SK-N-SH (cell line): ENCODE measurements at regions not wholly inside any gene's neighbourhood (a gene's known extent, or its start where the extent isn't known, plus 50 kb on each side); places are given as distances from the start of the nearest gene placed in this dataset.

Experiments
- EP300 ChIP-seq, 2 experiments: IDR thresholded peaks; 2 replicates each; pipeline versions ENCODE4 v1.4.0 to v1.6.1; 2012; ENCODE audit warnings: borderline replicate concordance in 1 of 2, low read depth in 1 of 2, low read length in 1 of 2
- YY1 ChIP-seq: IDR thresholded peaks from 2 replicates; pipeline ENCODE4 v1.4.0; 2012; ENCODE audit warnings: low read depth, mild to moderate bottlenecking
- TF ChIP-seq, protein P1 (sequence below): fragments of 200-600 bp; sonication (generic); IDR thresholded peaks from 2 replicates; pipeline ENCODE4 v1.6.1; 2017; ENCODE audit warnings: antibody characterized with exemption, mild to moderate bottlenecking, moderate library complexity

DNA sequence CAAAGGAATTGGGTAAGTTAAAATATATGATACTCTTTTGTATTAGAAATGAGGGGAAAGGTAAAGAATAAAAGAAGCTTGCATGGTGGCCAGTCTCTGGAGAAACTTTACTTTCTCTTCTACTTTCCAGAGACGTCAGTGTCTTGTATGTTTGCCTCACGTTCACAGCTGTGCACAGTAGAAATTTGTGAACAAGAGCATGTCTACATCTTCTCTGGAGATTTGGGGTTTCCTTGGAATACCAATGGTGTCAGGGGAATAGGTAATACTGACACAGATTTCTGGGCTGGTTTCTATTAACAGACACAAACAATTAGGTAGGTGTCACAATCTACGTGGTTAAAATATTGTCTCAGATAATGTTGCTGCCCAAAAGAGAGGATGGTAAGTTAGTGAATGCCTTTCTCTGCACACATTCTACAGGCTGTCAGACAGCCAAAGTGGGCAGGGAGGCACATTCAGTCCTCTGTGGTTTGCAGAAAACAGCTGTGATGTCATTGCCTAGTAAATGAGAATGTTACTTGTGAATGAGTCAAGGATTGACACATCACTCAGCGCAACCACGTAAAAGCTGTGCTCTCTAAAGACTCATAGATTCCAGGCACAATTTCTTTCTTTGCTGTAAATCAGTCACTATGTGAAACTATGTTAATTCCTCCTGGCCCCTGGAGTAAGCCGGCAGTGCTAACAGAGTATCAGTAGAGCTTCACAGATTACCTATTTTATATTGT, 397.1 kb downstream of the MAN2A1 start:
- TF ChIP-seq YY1, result no peak
- TF ChIP-seq, protein P1, sequence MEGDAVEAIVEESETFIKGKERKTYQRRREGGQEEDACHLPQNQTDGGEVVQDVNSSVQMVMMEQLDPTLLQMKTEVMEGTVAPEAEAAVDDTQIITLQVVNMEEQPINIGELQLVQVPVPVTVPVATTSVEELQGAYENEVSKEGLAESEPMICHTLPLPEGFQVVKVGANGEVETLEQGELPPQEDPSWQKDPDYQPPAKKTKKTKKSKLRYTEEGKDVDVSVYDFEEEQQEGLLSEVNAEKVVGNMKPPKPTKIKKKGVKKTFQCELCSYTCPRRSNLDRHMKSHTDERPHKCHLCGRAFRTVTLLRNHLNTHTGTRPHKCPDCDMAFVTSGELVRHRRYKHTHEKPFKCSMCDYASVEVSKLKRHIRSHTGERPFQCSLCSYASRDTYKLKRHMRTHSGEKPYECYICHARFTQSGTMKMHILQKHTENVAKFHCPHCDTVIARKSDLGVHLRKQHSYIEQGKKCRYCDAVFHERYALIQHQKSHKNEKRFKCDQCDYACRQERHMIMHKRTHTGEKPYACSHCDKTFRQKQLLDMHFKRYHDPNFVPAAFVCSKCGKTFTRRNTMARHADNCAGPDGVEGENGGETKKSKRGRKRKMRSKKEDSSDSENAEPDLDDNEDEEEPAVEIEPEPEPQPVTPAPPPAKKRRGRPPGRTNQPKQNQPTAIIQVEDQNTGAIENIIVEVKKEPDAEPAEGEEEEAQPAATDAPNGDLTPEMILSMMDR, result no peak
- TF ChIP-seq EP300 (IDR thresholded peaks at IDR 0.05; ENCODE audit: borderline replicate concordance in 1 of 2, low read depth in 1 of 2, low read length in 1 of 2), result no peak; a peak in 1 of 4 replicates
